ENCODE measurements at regions not wholly inside any gene's neighbourhood (a gene's known extent, or its start where the extent isn't known, plus 50 kb on each side); places are given as distances from the start of the nearest gene placed in this dataset.

GRCh38 chr18:5628512-5629255 lies 84.9 kb upstream of the EPB41L3 start:
- TF ChIP-seq CTCF (IDR thresholded peaks at IDR 0.05; ENCODE audit: low read depth, low read length, poor library complexity, severe bottlenecking) (no peak), EZH2phosphoT487 (IDR thresholded peaks at IDR 0.05; ENCODE audit: borderline replicate concordance, low read length) (no peak)

Measured in DOHH2 (cell line).